ENCODE measurements at regions not wholly inside any gene's neighbourhood (a gene's known extent, or its start where the extent isn't known, plus 50 kb on each side); places are given as distances from the start of the nearest gene placed in this dataset.
"Not testable (repeated sequence)": the region's sequence is repeated elsewhere in the genome, so short reads cannot be mapped to it uniquely, and the experiment has no call there.

- H3K27me3 Mint-ChIP-seq, result no peaks in the 10 kb centered on the region
- no peaks in the 10 kb centered on the region for H3K9me3 ChIP-seq (ENCODE audit: control insufficient read depth, low read length, poor library complexity, severe bottlenecking)
- H3K36me3 Mint-ChIP-seq (ENCODE audit: low read depth), result no peaks in the 10 kb centered on the region
- H3K27ac Mint-ChIP-seq, result no peak overlapping the region
- no peak overlapping the region for H3K4me3 Mint-ChIP-seq
- no peaks in the 10 kb centered on the region for H3K4me1 Mint-ChIP-seq
- DNase-seq (no peak), ATAC-seq (no peak)
Measured at GRCh38 chr5:29498860-29499259, 1694.6 kb upstream of the CDH6 start.

GRCh38 chr5:29498412-29498811 is 1695.1 kb upstream of the CDH6 start:
- Mint-ChIP-seq H3K4me1 (no peaks in the 10 kb centered on the region), H3K27me3 (no peaks in the 10 kb centered on the region)
- ATAC-seq, result no peak

GRCh38 chr5:29485333-29485732 is 1708.2 kb upstream of the CDH6 start:
- DNase-seq (no peak), ATAC-seq (no peak)
- Mint-ChIP-seq H3K4me3 (no peak overlapping the region), H3K4me1 (no peaks in the 10 kb centered on the region), H3K27me3 (no peaks in the 10 kb centered on the region), H3K27ac (no peak overlapping the region), H3K36me3 (ENCODE audit: low read depth) (no peaks in the 10 kb centered on the region)
- no peaks in the 10 kb centered on the region for H3K9me3 ChIP-seq (ENCODE audit: control insufficient read depth, low read length, poor library complexity, severe bottlenecking)

More at GRCh38 chr5:29498412-29498811, 1695.1 kb upstream of the CDH6 start:
- no peaks in the 10 kb centered on the region for H3K36me3 Mint-ChIP-seq (ENCODE audit: low read depth)
- H3K27ac Mint-ChIP-seq, result no peak overlapping the region
- no peaks in the 10 kb centered on the region for H3K9me3 ChIP-seq (ENCODE audit: control insufficient read depth, low read length, poor library complexity, severe bottlenecking)
- H3K4me3 Mint-ChIP-seq, result no peak overlapping the region
- no peak for DNase-seq

- H3K9me3 ChIP-seq (ENCODE audit: control insufficient read depth, low read length, poor library complexity, severe bottlenecking), result no peaks in the 10 kb centered on the region
- Mint-ChIP-seq H3K27me3 (no peaks in the 10 kb centered on the region), H3K27ac (no peak overlapping the region), H3K4me1 (no peaks in the 10 kb centered on the region), H3K36me3 (ENCODE audit: low read depth) (no peaks in the 10 kb centered on the region), H3K4me3 (no peak overlapping the region)
- ATAC-seq (no peak), DNase-seq (no peak)
Measured at GRCh38 chr5:29469581-29469980, 1723.9 kb upstream of the CDH6 start.

GRCh38 chr5:29462241-29462640 is 1731.2 kb upstream of the CDH6 start:
- no peak overlapping the region for H3K27ac Mint-ChIP-seq
- H3K36me3 Mint-ChIP-seq (ENCODE audit: low read depth), result no peaks in the 10 kb centered on the region
- no peaks in the 10 kb centered on the region for H3K4me1 Mint-ChIP-seq
- DNase-seq, result no peak
- H3K27me3 Mint-ChIP-seq, result no peaks in the 10 kb centered on the region
- ATAC-seq, result no peak
- H3K9me3 ChIP-seq (ENCODE audit: control insufficient read depth, low read length, poor library complexity, severe bottlenecking), result no peaks in the 10 kb centered on the region
- H3K4me3 Mint-ChIP-seq, result no peak overlapping the region

- H3K27me3 Mint-ChIP-seq, result no peaks in the 10 kb centered on the region
- no peaks in the 10 kb centered on the region for H3K36me3 Mint-ChIP-seq (ENCODE audit: low read depth)
- DNase-seq, result no peak
Measured at GRCh38 chr5:29460971-29461559, 1732.4 kb upstream of the CDH6 start.

GRCh38 chr5:29451004-29451403 is 1742.5 kb upstream of the CDH6 start:
- not testable (repeated sequence) for H3K27ac Mint-ChIP-seq; H3K9me3 ChIP-seq (ENCODE audit: control insufficient read depth, low read length, poor library complexity, severe bottlenecking); H3K4me1 Mint-ChIP-seq; H3K36me3 Mint-ChIP-seq (ENCODE audit: low read depth); H3K4me3 Mint-ChIP-seq; ATAC-seq; H3K27me3 Mint-ChIP-seq; DNase-seq

More at GRCh38 chr5:29460971-29461559, 1732.4 kb upstream of the CDH6 start:
- no peaks in the 10 kb centered on the region for H3K9me3 ChIP-seq (ENCODE audit: control insufficient read depth, low read length, poor library complexity, severe bottlenecking)
- ATAC-seq, result no peak
- H3K4me1 Mint-ChIP-seq, result no peaks in the 10 kb centered on the region
- H3K27ac Mint-ChIP-seq, result no peak overlapping the region
- no peak overlapping the region for H3K4me3 Mint-ChIP-seq

GRCh38 chr5:29414681-29415080 is 1778.8 kb upstream of the CDH6 start:
- no peaks in the 10 kb centered on the region for H3K9me3 ChIP-seq (ENCODE audit: control insufficient read depth, low read length, poor library complexity, severe bottlenecking)
- H3K4me3 Mint-ChIP-seq, result no peak overlapping the region
- H3K27me3 Mint-ChIP-seq, result no peaks in the 10 kb centered on the region
- no peak overlapping the region for H3K27ac Mint-ChIP-seq
- ATAC-seq (no peak), DNase-seq (no peak)
- no peaks in the 10 kb centered on the region for H3K4me1 Mint-ChIP-seq
- H3K36me3 Mint-ChIP-seq (ENCODE audit: low read depth), result no peaks in the 10 kb centered on the region

GRCh38 chr5:29412979-29413378 is 1780.5 kb upstream of the CDH6 start:
- Mint-ChIP-seq H3K4me3 (no peak overlapping the region), H3K27me3 (no peaks in the 10 kb centered on the region)
- no peak for ATAC-seq

GRCh38 chr5:29402270-29402669 is 1791.2 kb upstream of the CDH6 start:
- ATAC-seq (no peak), DNase-seq (no peak)
- H3K27ac Mint-ChIP-seq, result no peak overlapping the region
- no peaks in the 10 kb centered on the region for H3K27me3 Mint-ChIP-seq
- peaks cover 2% of the 10 kb centered on the region for H3K9me3 ChIP-seq (ENCODE audit: control insufficient read depth, low read length, poor library complexity, severe bottlenecking)
- H3K4me3 Mint-ChIP-seq, result no peak overlapping the region
- no peaks in the 10 kb centered on the region for H3K36me3 Mint-ChIP-seq (ENCODE audit: low read depth)
- H3K4me1 Mint-ChIP-seq, result no peaks in the 10 kb centered on the region

More at GRCh38 chr5:29412979-29413378, 1780.5 kb upstream of the CDH6 start:
- H3K36me3 Mint-ChIP-seq (ENCODE audit: low read depth), result no peaks in the 10 kb centered on the region
- no peaks in the 10 kb centered on the region for H3K4me1 Mint-ChIP-seq
- no peak for DNase-seq
- no peaks in the 10 kb centered on the region for H3K9me3 ChIP-seq (ENCODE audit: control insufficient read depth, low read length, poor library complexity, severe bottlenecking)
- no peak overlapping the region for H3K27ac Mint-ChIP-seq

GRCh38 chr5:29389993-29390392 is 1803.5 kb upstream of the CDH6 start:
- DNase-seq, result no peak
- Mint-ChIP-seq H3K36me3 (ENCODE audit: low read depth) (no peaks in the 10 kb centered on the region), H3K27me3 (no peaks in the 10 kb centered on the region), H3K27ac (no peak overlapping the region), H3K4me1 (no peaks in the 10 kb centered on the region), H3K4me3 (no peak overlapping the region)
- no peak for ATAC-seq
- H3K9me3 ChIP-seq (ENCODE audit: control insufficient read depth, low read length, poor library complexity, severe bottlenecking), result peaks cover 3% of the 10 kb centered on the region

- Mint-ChIP-seq H3K36me3 (ENCODE audit: low read depth) (no peaks in the 10 kb centered on the region), H3K27me3 (no peaks in the 10 kb centered on the region), H3K27ac (no peak overlapping the region), H3K4me3 (no peak overlapping the region), H3K4me1 (no peaks in the 10 kb centered on the region)
- peaks cover 3% of the 10 kb centered on the region for H3K9me3 ChIP-seq (ENCODE audit: control insufficient read depth, low read length, poor library complexity, severe bottlenecking)
- DNase-seq, result no peak
- no peak for ATAC-seq
Measured at GRCh38 chr5:29387384-29387783, 1806.1 kb upstream of the CDH6 start.

- H3K9me3 ChIP-seq (ENCODE audit: control insufficient read depth, low read length, poor library complexity, severe bottlenecking), result no peaks in the 10 kb centered on the region
- Mint-ChIP-seq H3K36me3 (ENCODE audit: low read depth) (no peaks in the 10 kb centered on the region), H3K4me1 (no peaks in the 10 kb centered on the region), H3K4me3 (no peak overlapping the region), H3K27me3 (no peaks in the 10 kb centered on the region), H3K27ac (no peak overlapping the region)
- DNase-seq (no peak), ATAC-seq (no peak)
Measured at GRCh38 chr5:29382780-29383179, 1810.7 kb upstream of the CDH6 start.

GRCh38 chr5:29380029-29380428 is 1813.5 kb upstream of the CDH6 start:
- DNase-seq (no peak), ATAC-seq (no peak)
- H3K9me3 ChIP-seq (ENCODE audit: control insufficient read depth, low read length, poor library complexity, severe bottlenecking), result no peaks in the 10 kb centered on the region
- Mint-ChIP-seq H3K4me3 (no peak overlapping the region), H3K27me3 (no peaks in the 10 kb centered on the region), H3K36me3 (ENCODE audit: low read depth) (no peaks in the 10 kb centered on the region), H3K4me1 (no peaks in the 10 kb centered on the region), H3K27ac (no peak overlapping the region)
